ENCODE measurements at regions not wholly inside any gene's neighbourhood (a gene's known extent, or its start where the extent isn't known, plus 50 kb on each side); places are given as distances from the start of the nearest gene placed in this dataset.
"Not testable (repeated sequence)": the region's sequence is repeated elsewhere in the genome, so short reads cannot be mapped to it uniquely, and the experiment has no call there.

DNA sequence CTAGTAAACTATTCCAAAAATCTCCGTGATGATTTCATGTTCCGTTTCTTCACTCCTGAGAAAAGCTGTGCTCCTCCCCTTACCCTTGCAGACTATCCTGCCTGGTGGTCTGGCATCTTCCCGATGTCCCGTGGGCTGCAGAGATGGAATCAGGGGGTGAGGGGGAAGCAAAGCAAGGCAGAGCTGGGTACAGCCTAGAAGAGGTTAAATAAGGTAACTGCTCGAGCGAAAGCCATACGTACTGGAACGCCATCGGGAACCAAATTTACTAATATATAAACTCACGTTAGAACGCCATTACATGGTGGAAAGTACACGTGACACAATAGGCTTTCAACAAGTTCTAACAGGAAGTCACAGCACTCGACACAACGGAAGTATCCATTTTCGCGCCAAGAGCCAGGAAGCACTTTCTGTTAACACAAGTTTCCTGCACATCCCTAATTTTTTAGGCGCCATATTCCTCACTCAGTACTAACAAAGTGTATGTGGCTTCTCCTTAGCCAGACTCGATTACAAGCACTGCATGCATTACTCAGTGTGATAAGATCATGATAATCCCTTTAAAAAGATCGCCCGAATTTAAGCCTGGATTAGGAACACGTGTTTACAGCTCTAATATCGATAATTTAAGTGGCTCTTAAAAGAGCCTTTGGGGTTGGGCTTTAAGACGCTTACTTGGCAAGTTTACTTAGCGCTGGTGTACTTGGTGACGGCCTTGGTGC lies 101.6 kb upstream of the PRSS16 start:
- no peak overlapping the region for H3K27ac Mint-ChIP-seq
- Histone ChIP-seq H2BK120ac (ENCODE audit: low read depth, low read length, poor library complexity, severe bottlenecking) (peak overlapping the region; percentile 52), H2BK15ac (ENCODE audit: low read depth, low read length) (no peak overlapping the region), H4K20me1 (ENCODE audit: control insufficient read depth, insufficient read depth, insufficient read length) (no peaks in the 10 kb centered on the region), H3K79me1 (ENCODE audit: insufficient read depth, low read depth, low read length, poor library complexity, severe bottlenecking) (no peaks in the 10 kb centered on the region), H3K18ac (ENCODE audit: insufficient read length, low read depth, low read length) (peak overlapping the region; percentile 66), H4K91ac (ENCODE audit: insufficient read length, low read depth, low read length) (no peak overlapping the region), H3K27ac (ENCODE audit: insufficient read length, low read depth, low read length) (peak overlapping the region; percentile 92), H4K8ac (replicated peaks; ENCODE audit: insufficient read length, low read depth, low read length) (no peak overlapping the region), H2BK12ac (ENCODE audit: insufficient read length, low read depth, low read length) (no peak overlapping the region), H3K79me2 (ENCODE audit: insufficient read depth, low read length) (no peaks in the 10 kb centered on the region; the same call in 1 of the 2 replicates), H3K27me3 (ENCODE audit: insufficient read depth, low read length) (no peaks in the 10 kb centered on the region), H3K23me2 (ENCODE audit: insufficient read length, low read depth, low read length, poor library complexity, severe bottlenecking) (peaks cover 11% of the 10 kb centered on the region), H3K9ac (ENCODE audit: extremely low read depth, insufficient read length, low read length) (peak overlapping the region; percentile 95), H3K9me3 (ENCODE audit: control insufficient read depth, low read depth, low read length) (no peaks in the 10 kb centered on the region), H3K4me2 (ENCODE audit: insufficient read depth, insufficient read length, low read length) (peak overlapping the region; percentile 78), H4K5ac (ENCODE audit: insufficient read length, low read depth, low read length) (peak overlapping the region; percentile 9), H3K4me1 (ENCODE audit: insufficient read depth, low read length) (peaks cover 3% of the 10 kb centered on the region; the same call in 1 of the 2 replicates), H3K4ac (ENCODE audit: low read depth, low read length) (no peak overlapping the region; the same call in 1 of the 2 replicates), H2BK20ac (ENCODE audit: low read depth, low read length, poor library complexity, severe bottlenecking) (no peak overlapping the region), H2AFZ (ENCODE audit: low read length) (no peak overlapping the region), H3K56ac (ENCODE audit: insufficient read length, low read depth, low read length) (peak overlapping the region; percentile 25), H3K23ac (ENCODE audit: insufficient read length, low read depth, low read length) (no peak overlapping the region), H3T11ph (ENCODE audit: low read length) (no peak overlapping the region), H3K14ac (ENCODE audit: insufficient read depth, low read length) (peak overlapping the region; percentile 76), H2AK5ac (ENCODE audit: insufficient read length, low read length) (no peak overlapping the region), H2BK5ac (ENCODE audit: insufficient read length, low read length) (peak overlapping the region; percentile 5)
- peaks cover 0 to 8% (median 0%) of the 10 kb centered on the region in 3 experiments; a peak in 3 of 7 replicates for H3K36me3 Mint-ChIP-seq (ENCODE audit: insufficient read depth in 1 of 3, low read depth in 3 of 3)
- DNase-seq = peak; percentile 77
- H3K4me1 Mint-ChIP-seq = peaks cover 22% of the 10 kb centered on the region in 2 experiments
- WGBS (ENCODE audit: extremely low coverage, insufficient read length, low lambda C conversion rate) = no CpG with 5 or more reads among the region's 25 CpGs
- H3K9me3 Mint-ChIP-seq = no peaks in the 10 kb centered on the region
- TF ChIP-seq, protein P1, sequence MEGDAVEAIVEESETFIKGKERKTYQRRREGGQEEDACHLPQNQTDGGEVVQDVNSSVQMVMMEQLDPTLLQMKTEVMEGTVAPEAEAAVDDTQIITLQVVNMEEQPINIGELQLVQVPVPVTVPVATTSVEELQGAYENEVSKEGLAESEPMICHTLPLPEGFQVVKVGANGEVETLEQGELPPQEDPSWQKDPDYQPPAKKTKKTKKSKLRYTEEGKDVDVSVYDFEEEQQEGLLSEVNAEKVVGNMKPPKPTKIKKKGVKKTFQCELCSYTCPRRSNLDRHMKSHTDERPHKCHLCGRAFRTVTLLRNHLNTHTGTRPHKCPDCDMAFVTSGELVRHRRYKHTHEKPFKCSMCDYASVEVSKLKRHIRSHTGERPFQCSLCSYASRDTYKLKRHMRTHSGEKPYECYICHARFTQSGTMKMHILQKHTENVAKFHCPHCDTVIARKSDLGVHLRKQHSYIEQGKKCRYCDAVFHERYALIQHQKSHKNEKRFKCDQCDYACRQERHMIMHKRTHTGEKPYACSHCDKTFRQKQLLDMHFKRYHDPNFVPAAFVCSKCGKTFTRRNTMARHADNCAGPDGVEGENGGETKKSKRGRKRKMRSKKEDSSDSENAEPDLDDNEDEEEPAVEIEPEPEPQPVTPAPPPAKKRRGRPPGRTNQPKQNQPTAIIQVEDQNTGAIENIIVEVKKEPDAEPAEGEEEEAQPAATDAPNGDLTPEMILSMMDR (conservative IDR thresholded peaks at IDR 0.05) = no peak
- no peaks in the 10 kb centered on the region for H3K27me3 Mint-ChIP-seq (ENCODE audit: low read depth)
- H3K4me3 Mint-ChIP-seq = no peak overlapping the region

DNA sequence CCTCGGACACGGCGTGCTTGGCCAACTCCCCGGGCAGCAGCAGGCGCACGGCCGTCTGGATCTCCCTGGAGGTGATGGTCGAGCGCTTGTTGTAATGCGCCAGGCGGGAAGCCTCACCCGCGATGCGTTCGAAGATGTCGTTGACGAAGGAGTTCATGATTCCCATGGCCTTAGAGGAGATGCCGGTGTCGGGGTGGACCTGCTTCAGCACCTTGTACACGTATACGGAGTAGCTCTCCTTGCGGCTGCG lies 101.1 kb upstream of the PRSS16 start:
- H3K27ac Mint-ChIP-seq; H2BK120ac ChIP-seq (ENCODE audit: low read depth, low read length, poor library complexity, severe bottlenecking); H4K20me1 ChIP-seq (ENCODE audit: control insufficient read depth, insufficient read depth, insufficient read length); H4K91ac ChIP-seq (ENCODE audit: insufficient read length, low read depth, low read length); H2AK5ac ChIP-seq (ENCODE audit: insufficient read length, low read length); H2BK20ac ChIP-seq (ENCODE audit: low read depth, low read length, poor library complexity, severe bottlenecking); H3K4me1 ChIP-seq (ENCODE audit: insufficient read depth, low read length); H3K79me1 ChIP-seq (ENCODE audit: insufficient read depth, low read depth, low read length, poor library complexity, severe bottlenecking); H3K9me3 Mint-ChIP-seq; H3K27me3 ChIP-seq (ENCODE audit: insufficient read depth, low read length); H2BK15ac ChIP-seq (ENCODE audit: low read depth, low read length); H2AFZ ChIP-seq (ENCODE audit: low read length); H3K4me3 Mint-ChIP-seq; H3T11ph ChIP-seq (ENCODE audit: low read length); H3K79me2 ChIP-seq (ENCODE audit: insufficient read depth, low read length); H4K8ac ChIP-seq (replicated peaks; ENCODE audit: insufficient read length, low read depth, low read length); DNase-seq; H3K36me3 Mint-ChIP-seq (ENCODE audit: insufficient read depth in 1 of 3, low read depth in 3 of 3); H3K27me3 Mint-ChIP-seq (ENCODE audit: low read depth); H3K4ac ChIP-seq (ENCODE audit: low read depth, low read length); H3K23ac ChIP-seq (ENCODE audit: insufficient read length, low read depth, low read length); H2BK12ac ChIP-seq (ENCODE audit: insufficient read length, low read depth, low read length); H3K9me3 ChIP-seq (ENCODE audit: control insufficient read depth, low read depth, low read length): not testable (repeated sequence)
- H3K4me1 Mint-ChIP-seq = peaks cover 17 to 19% of the 10 kb centered on the region in 2 experiments
- Histone ChIP-seq H3K4me2 (ENCODE audit: insufficient read depth, insufficient read length, low read length) (peak overlapping the region; percentile 78), H3K9ac (ENCODE audit: extremely low read depth, insufficient read length, low read length) (peak overlapping the region; percentile 95), H4K5ac (ENCODE audit: insufficient read length, low read depth, low read length) (peak overlapping the region; percentile 9), H3K27ac (ENCODE audit: insufficient read length, low read depth, low read length) (peak overlapping the region; percentile 92), H3K56ac (ENCODE audit: insufficient read length, low read depth, low read length) (peak overlapping the region; percentile 25), H3K14ac (ENCODE audit: insufficient read depth, low read length) (peak overlapping the region; percentile 76; the same call in 1 of the 2 replicates), H2BK5ac (ENCODE audit: insufficient read length, low read length) (peak overlapping the region; percentile 5), H3K18ac (ENCODE audit: insufficient read length, low read depth, low read length) (peak overlapping the region; percentile 66), H3K23me2 (ENCODE audit: insufficient read length, low read depth, low read length, poor library complexity, severe bottlenecking) (peaks cover 11% of the 10 kb centered on the region)
- no CpG with 5 or more reads among the region's 23 CpGs for WGBS (ENCODE audit: extremely low coverage, insufficient read length, low lambda C conversion rate)
